IMR-90 (cell line): ENCODE measurements at regions not wholly inside any gene's neighbourhood (a gene's known extent, or its start where the extent isn't known, plus 50 kb on each side); places are given as distances from the start of the nearest gene placed in this dataset.

ENCODE experiments used
- BHLHE40 ChIP-seq: fragments of 150-350 bp; IDR thresholded peaks from 2 replicates; pipeline ENCODE4 v1.6.1; 2016; ENCODE audit warnings: mild to moderate bottlenecking, low read depth, low read length
- CEBPB ChIP-seq: IDR thresholded peaks from 2 replicates; pipeline ENCODE4 v1.6.1; 2012; ENCODE audit warnings: low read depth, low read length, improper control_type of control experiment
- CTCF ChIP-seq: conservative IDR thresholded peaks from 2 replicates; pipeline ENCODE4 v1.5.1; 2012; ENCODE audit warnings: mild to moderate bottlenecking, low read depth, low read length, improper control_type of control experiment
- MAZ ChIP-seq: IDR thresholded peaks from 2 replicates; pipeline ENCODE4 v1.6.1; 2012; ENCODE audit warnings: low read depth, mild to moderate bottlenecking, low read length, improper control_type of control experiment, moderate library complexity, borderline replicate concordance
- POLR2A ChIP-seq: IDR thresholded peaks from 2 replicates; pipeline ENCODE4 v1.6.1; 2012; ENCODE audit warnings: mild to moderate bottlenecking, low read depth, low read length

GRCh38 chr4:134906404-134907023 is 704.9 kb upstream of the PABPC4L start:
- TF ChIP-seq CTCF, result no peak; the same call in 1 of the 2 replicates
- TF ChIP-seq BHLHE40, result no peak
- no peak for TF ChIP-seq POLR2A
- TF ChIP-seq MAZ, result no peak
- no peak for TF ChIP-seq CEBPB
